BLaER1 treated with 17β-estradiol and CSF1 and Interleukin-3, amounts not matched to agents 10 nM and 100 nM (cell line): ENCODE measurements at regions not wholly inside any gene's neighbourhood (a gene's known extent, or its start where the extent isn't known, plus 50 kb on each side); places are given as distances from the start of the nearest gene placed in this dataset.

ENCODE experiments used
- H3K27ac ChIP-seq, 11 experiments: shearing (Covaris generic); formaldehyde crosslinking; 2 replicates each; pipeline ENCODE4 v1.8.1; 2022
- H3K27me3 ChIP-seq, 11 experiments: shearing (Covaris generic); formaldehyde crosslinking; 2 replicates each; pipeline ENCODE4 v1.8.1; 2022
- H3K36me3 ChIP-seq, 11 experiments: shearing (Covaris generic); formaldehyde crosslinking; 2 replicates each; pipeline ENCODE4 v1.8.1; 2022
- H3K4me1 ChIP-seq, 10 experiments: shearing (Covaris generic); formaldehyde crosslinking; 2 replicates each; pipeline ENCODE4 v1.8.1; 2022
- H3K4me2 ChIP-seq, 11 experiments: shearing (Covaris generic); formaldehyde crosslinking; 2 replicates each; pipeline ENCODE4 v1.8.1; 2022
- H3K4me3 ChIP-seq, 10 experiments: shearing (Covaris generic); formaldehyde crosslinking; 2 replicates each; pipeline ENCODE4 v1.8.1; 2022
- H3K9ac ChIP-seq, 11 experiments: shearing (Covaris generic); formaldehyde crosslinking; 2 replicates each; pipeline ENCODE4 v1.8.1; 2022
- H3K9me3 ChIP-seq, 11 experiments: shearing (Covaris generic); formaldehyde crosslinking; replicated peaks in 1 of 11; 2 replicates each; pipeline ENCODE4 v1.8.1; 2022
- H4K20me1 ChIP-seq, 11 experiments: shearing (Covaris generic); formaldehyde crosslinking; 2 replicates each; pipeline ENCODE4 v1.8.1; 2022
- Cebpa-rat ChIP-seq, 11 experiments: shearing (Covaris generic); IDR thresholded peaks; 2 replicates each; pipeline ENCODE4 v1.8.1; 2022

DNA sequence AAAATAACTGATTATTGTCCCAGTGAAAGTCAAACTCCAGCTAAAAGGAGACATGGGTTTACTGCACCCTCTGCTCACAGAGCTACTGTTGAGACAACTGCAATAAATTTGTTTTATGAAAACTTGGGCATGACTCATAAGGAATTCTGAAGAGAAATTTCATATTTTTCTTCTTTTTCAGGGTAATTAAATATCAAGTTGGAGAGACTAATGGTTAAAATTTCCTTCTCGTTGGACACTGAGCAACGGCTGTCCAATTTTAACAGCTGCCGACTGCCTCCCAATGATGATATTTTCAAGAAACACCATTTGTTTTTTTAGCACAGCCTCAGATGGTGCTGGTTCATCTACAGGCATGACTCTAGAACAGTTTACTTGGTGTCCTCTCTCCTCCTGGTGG lies 259.2 kb upstream of the RGMB start:
- peaks cover 0 to 12% (median under 1%) of the 10 kb centered on the region in 10 experiments; a peak in 5 of 20 replicates for H3K4me1 ChIP-seq
- H3K27me3 ChIP-seq: no peaks in the 10 kb centered on the region
- no peak overlapping the region for H3K9ac ChIP-seq
- H3K27ac ChIP-seq: no peak overlapping the region
- no peak overlapping the region for H3K4me2 ChIP-seq
- no peak overlapping the region for H3K4me3 ChIP-seq
- no peaks in the 10 kb centered on the region for H4K20me1 ChIP-seq
- no peaks in the 10 kb centered on the region for H3K36me3 ChIP-seq
- no peaks in the 10 kb centered on the region for H3K9me3 ChIP-seq
- no peak for TF ChIP-seq Cebpa-rat (IDR thresholded peaks at IDR 0.05)

DNA sequence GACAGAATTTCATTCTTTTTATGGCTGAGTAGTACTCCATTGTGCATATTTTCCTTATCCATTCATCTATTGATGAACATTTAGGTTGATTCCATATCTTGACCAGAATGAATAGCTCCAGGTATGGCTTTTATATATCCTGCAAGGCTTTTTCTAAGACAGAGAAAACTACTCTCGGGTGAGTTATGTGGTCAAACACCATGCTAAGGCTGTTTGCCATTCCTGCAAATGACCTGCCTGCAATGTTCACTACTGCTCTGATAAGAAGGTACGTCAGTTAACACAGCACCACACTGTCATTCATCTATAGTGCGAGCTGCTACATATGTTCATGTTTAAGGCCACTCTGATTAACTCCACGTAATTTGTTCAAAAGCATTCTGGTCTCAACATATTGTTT lies 256.8 kb upstream of the RGMB start:
- H3K9ac ChIP-seq: no peak overlapping the region
- H3K4me3 ChIP-seq: no peak overlapping the region
- no peaks in the 10 kb centered on the region for H3K9me3 ChIP-seq
- H4K20me1 ChIP-seq: no peaks in the 10 kb centered on the region
- TF ChIP-seq Cebpa-rat (IDR thresholded peaks at IDR 0.05): no peak
- H3K36me3 ChIP-seq: no peaks in the 10 kb centered on the region
- H3K4me1 ChIP-seq: peaks cover 0 to 19% (median 4%) of the 10 kb centered on the region in 10 experiments; a peak in 6 of 20 replicates
- no peak overlapping the region for H3K4me2 ChIP-seq
- H3K27ac ChIP-seq: no peak overlapping the region
- H3K27me3 ChIP-seq: no peaks in the 10 kb centered on the region

GRCh38 chr5:98517560-98518366 lies 255.7 kb upstream of the RGMB start:
- no peaks in the 10 kb centered on the region for H3K27me3 ChIP-seq
- no peak overlapping the region for H3K9ac ChIP-seq
- no peak overlapping the region for H3K27ac ChIP-seq
- no peak for TF ChIP-seq Cebpa-rat (IDR thresholded peaks at IDR 0.05)
- peaks cover 0 to 19% (median 4%) of the 10 kb centered on the region in 10 experiments; a peak in 6 of 20 replicates for H3K4me1 ChIP-seq
- peak overlapping the region in 1 of 11 experiments; percentile 21; a peak in 1 of 22 replicates for H3K4me2 ChIP-seq
- no peaks in the 10 kb centered on the region for H4K20me1 ChIP-seq
- H3K9me3 ChIP-seq: no peaks in the 10 kb centered on the region
- H3K36me3 ChIP-seq: no peaks in the 10 kb centered on the region
- H3K4me3 ChIP-seq: no peak overlapping the region

DNA sequence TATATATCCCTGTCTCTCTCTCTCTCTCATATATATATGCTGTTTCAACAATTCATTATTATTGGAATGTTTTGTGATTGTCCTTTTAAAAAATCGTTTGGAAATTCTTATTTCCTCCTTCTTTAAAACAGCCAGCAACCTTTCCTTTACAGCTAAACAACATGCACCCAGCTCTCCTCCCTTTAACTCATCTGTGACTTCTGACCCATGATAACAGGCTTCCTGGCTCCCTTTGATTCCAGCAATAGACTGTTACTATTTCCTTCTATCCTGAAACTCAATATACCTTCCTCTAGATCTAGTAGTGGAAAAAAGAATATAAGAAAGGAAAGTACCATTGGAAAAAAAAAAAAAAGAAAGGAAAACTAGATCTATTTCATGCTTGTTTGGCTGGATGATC lies 254.7 kb upstream of the RGMB start:
- H4K20me1 ChIP-seq: no peaks in the 10 kb centered on the region
- no peaks in the 10 kb centered on the region for H3K27me3 ChIP-seq
- peaks cover 0 to 19% (median 4%) of the 10 kb centered on the region in 10 experiments; a peak in 6 of 20 replicates for H3K4me1 ChIP-seq
- H3K4me2 ChIP-seq: no peak overlapping the region
- TF ChIP-seq Cebpa-rat (IDR thresholded peaks at IDR 0.05): no peak
- no peaks in the 10 kb centered on the region for H3K9me3 ChIP-seq
- no peak overlapping the region for H3K4me3 ChIP-seq
- no peak overlapping the region for H3K9ac ChIP-seq
- no peaks in the 10 kb centered on the region for H3K36me3 ChIP-seq
- no peak overlapping the region for H3K27ac ChIP-seq

GRCh38 chr5:98519571-98519970 lies 253.9 kb upstream of the RGMB start:
- no peak for TF ChIP-seq Cebpa-rat (IDR thresholded peaks at IDR 0.05)
- no peak overlapping the region for H3K9ac ChIP-seq
- no peak overlapping the region for H3K4me3 ChIP-seq

DNA sequence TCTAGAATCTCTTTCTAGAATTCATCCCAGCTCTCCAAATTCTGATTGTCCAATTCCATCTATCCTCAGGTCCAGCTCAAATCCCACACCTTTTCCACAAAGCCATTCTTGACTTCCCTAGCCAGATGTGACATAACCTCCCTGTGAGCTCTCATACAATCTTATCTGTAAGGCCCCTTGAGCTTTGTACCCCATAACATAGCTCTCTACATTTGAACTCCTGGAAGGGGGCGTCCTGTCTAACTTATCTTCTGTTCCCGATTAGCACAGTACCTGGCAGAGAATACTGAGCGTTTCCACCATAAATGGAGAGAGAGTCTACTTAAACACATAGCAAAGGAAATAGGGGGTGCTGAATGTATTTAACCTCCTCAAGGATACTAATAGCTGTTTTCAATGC lies 251.6 kb upstream of the RGMB start:
- Histone ChIP-seq H3K36me3 (no peaks in the 10 kb centered on the region), H3K4me3 (no peak overlapping the region), H3K4me1 (peaks cover 0 to 19% (median 4%) of the 10 kb centered on the region in 10 experiments; a peak in 6 of 20 replicates), H3K4me2 (no peak overlapping the region), H3K27ac (no peak overlapping the region), H4K20me1 (no peaks in the 10 kb centered on the region), H3K27me3 (no peaks in the 10 kb centered on the region), H3K9ac (no peak overlapping the region), H3K9me3 (no peaks in the 10 kb centered on the region)
- TF ChIP-seq Cebpa-rat (IDR thresholded peaks at IDR 0.05): no peak

More at GRCh38 chr5:98519571-98519970, 253.9 kb upstream of the RGMB start:
- H3K4me2 ChIP-seq: peak overlapping the region in 2 of 11 experiments; percentile 24 to 27; a peak in 1 of 22 replicates
- H3K27ac ChIP-seq: no peak overlapping the region
- no peaks in the 10 kb centered on the region for H4K20me1 ChIP-seq
- H3K4me1 ChIP-seq: peaks cover 0 to 19% (median 4%) of the 10 kb centered on the region in 10 experiments; a peak in 6 of 20 replicates
- H3K36me3 ChIP-seq: no peaks in the 10 kb centered on the region
- H3K27me3 ChIP-seq: no peaks in the 10 kb centered on the region
- H3K9me3 ChIP-seq: no peaks in the 10 kb centered on the region

- Histone ChIP-seq H3K27me3 (no peaks in the 10 kb centered on the region), H3K4me3 (no peak overlapping the region), H3K4me1 (peaks cover 0 to 1% (median 0%) of the 10 kb centered on the region in 10 experiments; a peak in 4 of 20 replicates), H3K27ac (no peak overlapping the region), H3K9ac (no peak overlapping the region), H3K36me3 (no peaks in the 10 kb centered on the region), H3K4me2 (no peak overlapping the region), H3K9me3 (no peaks in the 10 kb centered on the region), H4K20me1 (no peaks in the 10 kb centered on the region)
- TF ChIP-seq Cebpa-rat (IDR thresholded peaks at IDR 0.05): no peak
These were observed 248.7 kb upstream of the RGMB start for GRCh38 chr5:98524773-98525172.

GRCh38 chr5:98527846-98528245 lies 245.6 kb upstream of the RGMB start:
- H3K9ac ChIP-seq: no peak overlapping the region
- no peaks in the 10 kb centered on the region for H3K27me3 ChIP-seq
- H3K27ac ChIP-seq: no peak overlapping the region
- TF ChIP-seq Cebpa-rat (IDR thresholded peaks at IDR 0.05): no peak
- H4K20me1 ChIP-seq: no peaks in the 10 kb centered on the region
- H3K4me1 ChIP-seq: no peaks in the 10 kb centered on the region
- H3K4me2 ChIP-seq: no peak overlapping the region
- no peaks in the 10 kb centered on the region for H3K36me3 ChIP-seq
- H3K9me3 ChIP-seq: no peaks in the 10 kb centered on the region
- no peak overlapping the region for H3K4me3 ChIP-seq

- Histone ChIP-seq H3K9ac (no peak overlapping the region), H3K27me3 (no peaks in the 10 kb centered on the region), H4K20me1 (no peaks in the 10 kb centered on the region), H3K4me2 (no peak overlapping the region), H3K4me1 (no peaks in the 10 kb centered on the region), H3K36me3 (no peaks in the 10 kb centered on the region), H3K4me3 (no peak overlapping the region), H3K9me3 (no peaks in the 10 kb centered on the region), H3K27ac (no peak overlapping the region)
- no peak for TF ChIP-seq Cebpa-rat (IDR thresholded peaks at IDR 0.05)
These were observed 244.1 kb upstream of the RGMB start for GRCh38 chr5:98529321-98529720.

- no peaks in the 10 kb centered on the region for H3K36me3 ChIP-seq
- H3K27me3 ChIP-seq: no peaks in the 10 kb centered on the region
- no peaks in the 10 kb centered on the region for H3K4me1 ChIP-seq
- H3K4me3 ChIP-seq: no peak overlapping the region
- no peak overlapping the region for H3K27ac ChIP-seq
- H3K4me2 ChIP-seq: no peak overlapping the region
- no peaks in the 10 kb centered on the region for H4K20me1 ChIP-seq
- no peaks in the 10 kb centered on the region for H3K9me3 ChIP-seq
- no peak overlapping the region for H3K9ac ChIP-seq
- TF ChIP-seq Cebpa-rat (IDR thresholded peaks at IDR 0.05): no peak
These were observed 243.2 kb upstream of the RGMB start for GRCh38 chr5:98530224-98530623.
